ENCODE measurements at regions not wholly inside any gene's neighbourhood (a gene's known extent, or its start where the extent isn't known, plus 50 kb on each side); places are given as distances from the start of the nearest gene placed in this dataset.

DNA sequence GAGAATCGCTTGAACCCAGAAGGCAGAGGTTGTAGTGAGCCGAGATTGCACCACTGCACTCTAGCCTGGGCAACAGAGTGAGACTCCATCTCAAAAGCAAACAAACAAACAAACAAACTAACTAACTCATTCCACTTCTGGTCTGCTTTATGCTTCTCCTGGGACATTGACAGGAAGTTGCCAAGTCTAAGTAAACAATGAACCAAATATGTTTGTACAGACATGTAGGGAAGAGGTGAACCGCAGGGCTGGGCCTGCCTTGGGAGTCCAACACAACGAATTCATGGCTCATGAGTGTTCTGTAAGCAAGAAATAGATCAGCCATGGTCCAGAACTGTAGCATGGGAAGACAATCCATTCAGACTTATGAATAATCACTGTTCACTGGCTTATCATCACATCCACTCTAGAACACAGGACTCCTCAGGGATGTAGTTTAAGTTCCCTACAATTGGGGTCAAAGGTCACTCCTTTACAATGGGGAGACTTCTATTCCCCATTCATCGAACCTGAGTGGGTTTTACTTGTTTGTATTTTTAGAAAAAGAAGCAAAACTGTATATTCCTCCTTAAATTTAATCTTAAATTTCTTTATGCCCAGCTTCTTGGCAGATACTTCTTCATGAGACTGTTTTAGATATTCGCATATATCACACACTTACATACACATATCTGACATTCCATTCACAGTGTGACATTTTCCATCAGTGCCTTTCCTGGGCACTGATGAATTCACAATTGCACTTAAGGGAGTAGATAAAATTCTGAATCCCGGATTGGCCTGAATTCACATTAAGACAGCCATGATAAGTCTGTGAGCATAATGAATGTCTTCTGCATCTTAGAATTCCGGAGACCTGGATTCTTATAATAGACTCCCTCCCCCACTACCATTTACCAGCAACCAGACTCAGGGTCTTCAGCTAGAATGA, 159.1 kb upstream of the EEPD1 start:
- in situ Hi-C loops (cut with HindIII; ENCODE audit: low pct_unique_long_range_greater_than_20kb, low sequenced_read_pairs) = loop anchor here (25.0 kb wide), 2 partner anchors 118 to 318 kb away; no protein-coding TSS in a partner anchor
- no peaks in the 10 kb centered on the region for H3K27me3 ChIP-seq (ENCODE audit: control insufficient read depth, insufficient read depth, low read length)
- no peak for TF ChIP-seq CTCF (IDR thresholded peaks at IDR 0.05)
- TF ChIP-seq, protein P1, sequence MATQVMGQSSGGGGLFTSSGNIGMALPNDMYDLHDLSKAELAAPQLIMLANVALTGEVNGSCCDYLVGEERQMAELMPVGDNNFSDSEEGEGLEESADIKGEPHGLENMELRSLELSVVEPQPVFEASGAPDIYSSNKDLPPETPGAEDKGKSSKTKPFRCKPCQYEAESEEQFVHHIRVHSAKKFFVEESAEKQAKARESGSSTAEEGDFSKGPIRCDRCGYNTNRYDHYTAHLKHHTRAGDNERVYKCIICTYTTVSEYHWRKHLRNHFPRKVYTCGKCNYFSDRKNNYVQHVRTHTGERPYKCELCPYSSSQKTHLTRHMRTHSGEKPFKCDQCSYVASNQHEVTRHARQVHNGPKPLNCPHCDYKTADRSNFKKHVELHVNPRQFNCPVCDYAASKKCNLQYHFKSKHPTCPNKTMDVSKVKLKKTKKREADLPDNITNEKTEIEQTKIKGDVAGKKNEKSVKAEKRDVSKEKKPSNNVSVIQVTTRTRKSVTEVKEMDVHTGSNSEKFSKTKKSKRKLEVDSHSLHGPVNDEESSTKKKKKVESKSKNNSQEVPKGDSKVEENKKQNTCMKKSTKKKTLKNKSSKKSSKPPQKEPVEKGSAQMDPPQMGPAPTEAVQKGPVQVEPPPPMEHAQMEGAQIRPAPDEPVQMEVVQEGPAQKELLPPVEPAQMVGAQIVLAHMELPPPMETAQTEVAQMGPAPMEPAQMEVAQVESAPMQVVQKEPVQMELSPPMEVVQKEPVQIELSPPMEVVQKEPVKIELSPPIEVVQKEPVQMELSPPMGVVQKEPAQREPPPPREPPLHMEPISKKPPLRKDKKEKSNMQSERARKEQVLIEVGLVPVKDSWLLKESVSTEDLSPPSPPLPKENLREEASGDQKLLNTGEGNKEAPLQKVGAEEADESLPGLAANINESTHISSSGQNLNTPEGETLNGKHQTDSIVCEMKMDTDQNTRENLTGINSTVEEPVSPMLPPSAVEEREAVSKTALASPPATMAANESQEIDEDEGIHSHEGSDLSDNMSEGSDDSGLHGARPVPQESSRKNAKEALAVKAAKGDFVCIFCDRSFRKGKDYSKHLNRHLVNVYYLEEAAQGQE (IDR thresholded peaks at IDR 0.05; ENCODE audit: insufficient read depth in 1 of 2, low read depth in 2 of 2, low read length in 1 of 2) = no peak
- TF ChIP-seq SIN3A (IDR thresholded peaks at IDR 0.05; ENCODE audit: borderline replicate concordance, insufficient read depth, low read depth, low read length) = no peak
- no peak; the same call in 1 of the 2 replicates for TF ChIP-seq POLR2AphosphoS5 (IDR thresholded peaks at IDR 0.05; ENCODE audit: low read depth, low read length)
- no peak for TF ChIP-seq TCF7L2 (IDR thresholded peaks at IDR 0.05; ENCODE audit: low read depth, low read length)
- peaks cover 18% of the 10 kb centered on the region for H3K4me1 ChIP-seq (ENCODE audit: control insufficient read depth, insufficient read depth, low read length)
- intact Hi-C loops (cut with micrococcal nuclease; ENCODE audit: unreplicated experiment) = no loop called here
- H3K36me3 ChIP-seq (ENCODE audit: control insufficient read depth, insufficient read depth, low read length) = no peaks in the 10 kb centered on the region
- DNase-seq (ENCODE audit: low read depth, low spot score) (peak; percentile 97), ATAC-seq (peak; percentile 83)
- BruUV-seq (replicated peaks) = no TSS peak
- ChIA-PET POLR2A (interaction anchor here (0.5 kb wide), 1 partner anchor 241 kb away, joined by 4 read pairs; no protein-coding TSS in a partner anchor), CTCF (interaction anchor here (1.2 kb wide), 1 partner anchor 72 kb away, joined by 4 read pairs; no protein-coding TSS in a partner anchor)
- H3K27ac ChIP-seq (ENCODE audit: low read length) = peak overlapping the region; percentile 66
- H3K4me3 ChIP-seq (ENCODE audit: low read depth in 2 of 2, low read length in 2 of 2) = no peak overlapping the region
- H3K9me3 ChIP-seq (ENCODE audit: control insufficient read depth, insufficient read depth, low read depth, low read length) = no peaks in the 10 kb centered on the region

DNA sequence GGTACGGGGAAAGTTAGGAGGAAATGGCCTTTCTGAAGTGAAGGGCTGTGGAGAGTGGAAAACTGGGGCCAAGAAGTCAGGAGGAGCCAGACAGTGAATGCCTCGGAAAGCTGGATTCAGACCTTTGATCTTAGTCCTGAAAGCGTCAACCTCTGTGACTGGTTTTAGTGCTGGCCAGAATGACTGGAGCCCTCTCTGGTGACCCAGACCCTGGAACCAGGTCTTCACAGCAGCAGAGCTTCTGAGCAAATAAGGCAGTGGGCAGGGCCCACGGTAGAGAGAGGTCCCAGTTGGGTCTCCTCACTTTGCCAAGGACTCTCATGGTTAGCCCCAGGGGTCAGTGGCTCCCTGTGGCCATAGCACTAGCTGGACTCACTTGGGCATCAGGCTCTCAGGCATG, 157.7 kb upstream of the EEPD1 start:
- H3K4me1 ChIP-seq (ENCODE audit: control insufficient read depth, insufficient read depth, low read length) = peaks cover 15% of the 10 kb centered on the region
- H3K4me3 ChIP-seq (ENCODE audit: low read depth in 2 of 2, low read length in 2 of 2) = no peak overlapping the region
- H3K36me3 ChIP-seq (ENCODE audit: control insufficient read depth, insufficient read depth, low read length) = no peaks in the 10 kb centered on the region
- intact Hi-C loops (cut with micrococcal nuclease; ENCODE audit: unreplicated experiment) (no loop called here), in situ Hi-C loops (cut with HindIII; ENCODE audit: low pct_unique_long_range_greater_than_20kb, low sequenced_read_pairs) (loop anchor here (25.0 kb wide), 2 partner anchors 117 to 317 kb away; no protein-coding TSS in a partner anchor)
- ATAC-seq (no peak), DNase-seq (ENCODE audit: low read depth, low spot score) (no peak)
- no peaks in the 10 kb centered on the region for H3K9me3 ChIP-seq (ENCODE audit: control insufficient read depth, insufficient read depth, low read depth, low read length)
- no peak for TF ChIP-seq SIN3A (IDR thresholded peaks at IDR 0.05; ENCODE audit: borderline replicate concordance, insufficient read depth, low read depth, low read length)
- TF ChIP-seq, protein P1 (IDR thresholded peaks at IDR 0.05; ENCODE audit: insufficient read depth in 1 of 2, low read depth in 2 of 2, low read length in 1 of 2) = no peak
- no peak for TF ChIP-seq TCF7L2 (IDR thresholded peaks at IDR 0.05; ENCODE audit: low read depth, low read length)
- TF ChIP-seq POLR2AphosphoS5 (IDR thresholded peaks at IDR 0.05; ENCODE audit: low read depth, low read length) = no peak
- TF ChIP-seq CTCF (IDR thresholded peaks at IDR 0.05) = no peak
- peak overlapping the region; percentile 5; the same call in 1 of the 2 replicates for H3K27ac ChIP-seq (ENCODE audit: low read length)
- ChIA-PET POLR2A (no interaction called here), CTCF (interaction anchor here (1.2 kb wide), 1 partner anchor 70 kb away, joined by 4 read pairs; no protein-coding TSS in a partner anchor)
- H3K27me3 ChIP-seq (ENCODE audit: control insufficient read depth, insufficient read depth, low read length) = no peaks in the 10 kb centered on the region
- no TSS peak for BruUV-seq (replicated peaks)
